ENCODE measurements at regions not wholly inside any gene's neighbourhood (a gene's known extent, or its start where the extent isn't known, plus 50 kb on each side); places are given as distances from the start of the nearest gene placed in this dataset.

DNA sequence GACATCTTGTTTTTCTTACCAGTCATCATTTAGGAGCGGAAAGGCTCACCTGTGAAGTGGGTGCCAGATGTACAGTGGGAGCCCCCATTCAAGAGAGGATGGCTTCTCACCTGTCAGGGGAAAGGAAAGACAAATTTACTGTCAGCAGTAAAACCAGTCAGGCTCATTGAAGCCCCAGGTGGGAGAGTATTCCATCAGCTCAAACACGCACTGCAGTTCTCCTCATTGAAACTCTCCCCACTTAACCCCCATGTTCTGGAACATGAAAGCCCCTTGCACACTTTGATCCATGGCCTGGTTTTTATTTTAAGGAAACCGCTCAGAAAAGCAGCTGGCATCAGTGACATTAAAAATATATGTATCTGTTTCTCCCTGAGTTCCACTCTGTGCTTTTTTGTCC is 401.1 kb upstream of the ZNF507 start:
- FAIRE-seq, result no peak
- H2BK12ac ChIP-seq (ENCODE audit: low read depth, low read length), result no peak overlapping the region

More for the DNA sequence above, 401.1 kb upstream of the ZNF507 start:
- H3K4me2 ChIP-seq (ENCODE audit: insufficient read depth in 1 of 2, low read depth in 2 of 2, low read length in 2 of 2), result no peak overlapping the region
- no peak overlapping the region for H2BK20ac ChIP-seq (ENCODE audit: low read length)
- no peak overlapping the region for H2BK120ac ChIP-seq (replicated peaks; ENCODE audit: low read depth, low read length)
- H3K14ac ChIP-seq (ENCODE audit: insufficient read length), result no peak overlapping the region
- H4K8ac ChIP-seq (ENCODE audit: extremely low read depth, insufficient read depth, low read length), result no peak overlapping the region
- TF ChIP-seq CBX8 (IDR thresholded peaks at IDR 0.05; ENCODE audit: borderline replicate concordance, low read depth, low read length), result no peak
- TF ChIP-seq, protein P1, sequence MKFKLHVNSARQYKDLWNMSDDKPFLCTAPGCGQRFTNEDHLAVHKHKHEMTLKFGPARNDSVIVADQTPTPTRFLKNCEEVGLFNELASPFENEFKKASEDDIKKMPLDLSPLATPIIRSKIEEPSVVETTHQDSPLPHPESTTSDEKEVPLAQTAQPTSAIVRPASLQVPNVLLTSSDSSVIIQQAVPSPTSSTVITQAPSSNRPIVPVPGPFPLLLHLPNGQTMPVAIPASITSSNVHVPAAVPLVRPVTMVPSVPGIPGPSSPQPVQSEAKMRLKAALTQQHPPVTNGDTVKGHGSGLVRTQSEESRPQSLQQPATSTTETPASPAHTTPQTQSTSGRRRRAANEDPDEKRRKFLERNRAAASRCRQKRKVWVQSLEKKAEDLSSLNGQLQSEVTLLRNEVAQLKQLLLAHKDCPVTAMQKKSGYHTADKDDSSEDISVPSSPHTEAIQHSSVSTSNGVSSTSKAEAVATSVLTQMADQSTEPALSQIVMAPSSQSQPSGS (IDR thresholded peaks at IDR 0.05; ENCODE audit: low read length), result no peak
- no peak overlapping the region for H4K5ac ChIP-seq (ENCODE audit: insufficient read length, low read depth, low read length)
- no peaks in the 10 kb centered on the region for H3K27me3 ChIP-seq (replicated peaks in 1 of 4; ENCODE audit: control insufficient read depth in 3 of 4, extremely low read depth in 1 of 4, insufficient read depth in 3 of 4, low read length in 3 of 4)
- ChIA-PET CTCF (ENCODE audit: partially characterized antibody) (no interaction called here), POLR2A (ENCODE audit: partially characterized antibody) (no interaction called here)
- 98% methylated on average over 3 of the region's 3 CpGs; no CpG with 5 or more reads in 1 of the 2 experiments for WGBS, 2 experiments (ENCODE audit: extremely low coverage in 1 of 2, insufficient coverage in 1 of 2, insufficient read length in 1 of 2, insufficient replicate concordance in 2 of 2, low coverage in 1 of 2, low lambda C conversion rate in 2 of 2, missing lambda C conversion rate in 1 of 2)
- no peak overlapping the region for H3K4me3 ChIP-seq (ENCODE audit: extremely low read depth in 1 of 4, insufficient read depth in 2 of 4, low read depth in 3 of 4, low read length in 4 of 4)
- no peak for DNase-seq (ENCODE audit: low read depth in 1 of 2, low spot score in 2 of 2)
- no peaks in the 10 kb centered on the region for H3K9me3 ChIP-seq (ENCODE audit: insufficient read depth in 2 of 2, low read depth in 1 of 2, low read length in 1 of 2)
- no peak overlapping the region for H3K18ac ChIP-seq (ENCODE audit: extremely low read depth, low read length)
- no peak overlapping the region for H2BK15ac ChIP-seq (ENCODE audit: low read length)
- H3K23ac ChIP-seq (ENCODE audit: insufficient read length), result no peak overlapping the region
- H3K56ac ChIP-seq (replicated peaks; ENCODE audit: insufficient read length, low read depth, low read length), result no peak overlapping the region
- H3K36me3 ChIP-seq (ENCODE audit: control insufficient read depth in 2 of 4, insufficient read depth in 4 of 4, low read length in 3 of 4), result no peaks in the 10 kb centered on the region
- H3K27ac ChIP-seq (ENCODE audit: low read depth, low read length), result no peak overlapping the region
- no peak overlapping the region for H3K4ac ChIP-seq (replicated peaks; ENCODE audit: insufficient read length, low read depth, low read length)
- H2AK5ac ChIP-seq (ENCODE audit: low read depth, low read length), result no peak overlapping the region
- H4K20me1 ChIP-seq (replicated peaks in 1 of 2; ENCODE audit: control insufficient read depth in 1 of 2, insufficient read depth in 2 of 2, low read length in 2 of 2), result no peaks in the 10 kb centered on the region
- no peak overlapping the region for H3K9ac ChIP-seq (replicated peaks in 1 of 4; ENCODE audit: extremely low read depth in 1 of 4, low read depth in 3 of 4, low read length in 3 of 4)
- no peaks in the 10 kb centered on the region for H3K79me1 ChIP-seq (ENCODE audit: low read depth, low read length)
- no peaks in the 10 kb centered on the region for H3K79me2 ChIP-seq (ENCODE audit: control insufficient read depth in 1 of 2, insufficient read depth in 2 of 2, low read length in 2 of 2)
- no peaks in the 10 kb centered on the region for H3K23me2 ChIP-seq (ENCODE audit: low read depth, low read length)
- H2BK5ac ChIP-seq (ENCODE audit: low read depth, low read length), result no peak overlapping the region
- H4K91ac ChIP-seq (replicated peaks; ENCODE audit: insufficient read length, low read length), result no peak overlapping the region
- H2AFZ ChIP-seq (ENCODE audit: low read length), result no peak overlapping the region
- no peaks in the 10 kb centered on the region for H3K4me1 ChIP-seq (replicated peaks in 1 of 4; ENCODE audit: control insufficient read depth in 3 of 4, insufficient read depth in 4 of 4, low read length in 3 of 4)
